ENCODE measurements at regions not wholly inside any gene's neighbourhood (a gene's known extent, or its start where the extent isn't known, plus 50 kb on each side); places are given as distances from the start of the nearest gene placed in this dataset.

- no peaks in the 10 kb centered on the region for H3K4me1 ChIP-seq (ENCODE audit: low read length)
- peaks cover 10% of the 10 kb centered on the region for H3K9me3 ChIP-seq (ENCODE audit: low read length)
- H3K27ac ChIP-seq (ENCODE audit: low read length), result no peak overlapping the region
- no peaks in the 10 kb centered on the region for H3K36me3 ChIP-seq (ENCODE audit: insufficient read depth, low read length)
- no peaks in the 10 kb centered on the region for H4K20me1 ChIP-seq (ENCODE audit: insufficient read depth, low read depth, low read length)
- H3K9ac ChIP-seq (ENCODE audit: low read length), result no peak overlapping the region
- H3K9me2 ChIP-seq (replicated peaks; ENCODE audit: insufficient read depth, low read length), result no peaks in the 10 kb centered on the region
- DNase-seq, result no peak
- no peak overlapping the region for H3K4me3 ChIP-seq (ENCODE audit: low read length)
- no peak overlapping the region for H3K4me2 ChIP-seq (ENCODE audit: low read depth, low read length, poor library complexity, severe bottlenecking)
- no peak overlapping the region for H2AFZ ChIP-seq (ENCODE audit: low read length)
- H3K27me3 ChIP-seq (ENCODE audit: low read length), result no peaks in the 10 kb centered on the region
- H3K79me2 ChIP-seq (ENCODE audit: low read length), result no peaks in the 10 kb centered on the region
Measured at GRCh38 chr9:80648336-80648735, 1041.0 kb downstream of the TLE1 start.

- Histone ChIP-seq H3K27ac (ENCODE audit: low read length) (no peak overlapping the region), H3K9me3 (ENCODE audit: low read length) (peaks cover 18% of the 10 kb centered on the region), H3K4me1 (ENCODE audit: low read length) (no peaks in the 10 kb centered on the region), H4K20me1 (ENCODE audit: insufficient read depth, low read depth, low read length) (no peaks in the 10 kb centered on the region), H3K79me2 (ENCODE audit: low read length) (no peaks in the 10 kb centered on the region), H3K9ac (ENCODE audit: low read length) (no peak overlapping the region), H2AFZ (ENCODE audit: low read length) (no peak overlapping the region), H3K9me2 (replicated peaks; ENCODE audit: insufficient read depth, low read length) (no peaks in the 10 kb centered on the region), H3K4me3 (ENCODE audit: low read length) (no peak overlapping the region), H3K27me3 (ENCODE audit: low read length) (no peaks in the 10 kb centered on the region), H3K36me3 (ENCODE audit: insufficient read depth, low read length) (no peaks in the 10 kb centered on the region), H3K4me2 (ENCODE audit: low read depth, low read length, poor library complexity, severe bottlenecking) (no peak overlapping the region)
- no peak for DNase-seq
Measured at GRCh38 chr9:80646211-80646610, 1043.1 kb downstream of the TLE1 start.

- H3K4me1 ChIP-seq (ENCODE audit: low read length), result no peaks in the 10 kb centered on the region
- no peaks in the 10 kb centered on the region for H3K27me3 ChIP-seq (ENCODE audit: low read length)
- no peaks in the 10 kb centered on the region for H3K9me2 ChIP-seq (replicated peaks; ENCODE audit: insufficient read depth, low read length)
- no peak overlapping the region for H3K4me2 ChIP-seq (ENCODE audit: low read depth, low read length, poor library complexity, severe bottlenecking)
- no peaks in the 10 kb centered on the region for H4K20me1 ChIP-seq (ENCODE audit: insufficient read depth, low read depth, low read length)
- no peaks in the 10 kb centered on the region for H3K79me2 ChIP-seq (ENCODE audit: low read length)
- H3K9me3 ChIP-seq (ENCODE audit: low read length), result peaks cover 14% of the 10 kb centered on the region; the same call in 1 of the 2 replicates
- no peak for DNase-seq
- no peaks in the 10 kb centered on the region for H3K36me3 ChIP-seq (ENCODE audit: insufficient read depth, low read length)
- no peak overlapping the region for H2AFZ ChIP-seq (ENCODE audit: low read length)
- no peak overlapping the region for H3K9ac ChIP-seq (ENCODE audit: low read length)
- H3K27ac ChIP-seq (ENCODE audit: low read length), result no peak overlapping the region
- no peak overlapping the region for H3K4me3 ChIP-seq (ENCODE audit: low read length)
Measured at GRCh38 chr9:80644044-80644443, 1045.3 kb downstream of the TLE1 start.

- Histone ChIP-seq H4K20me1 (ENCODE audit: insufficient read depth, low read depth, low read length) (no peaks in the 10 kb centered on the region), H3K9me3 (ENCODE audit: low read length) (peaks cover 31% of the 10 kb centered on the region), H3K36me3 (ENCODE audit: insufficient read depth, low read length) (no peaks in the 10 kb centered on the region), H3K9ac (ENCODE audit: low read length) (no peak overlapping the region), H2AFZ (ENCODE audit: low read length) (no peak overlapping the region), H3K4me1 (ENCODE audit: low read length) (no peaks in the 10 kb centered on the region), H3K9me2 (replicated peaks; ENCODE audit: insufficient read depth, low read length) (no peaks in the 10 kb centered on the region), H3K4me3 (ENCODE audit: low read length) (no peak overlapping the region), H3K27me3 (ENCODE audit: low read length) (no peaks in the 10 kb centered on the region), H3K4me2 (ENCODE audit: low read depth, low read length, poor library complexity, severe bottlenecking) (no peak overlapping the region), H3K79me2 (ENCODE audit: low read length) (no peaks in the 10 kb centered on the region), H3K27ac (ENCODE audit: low read length) (no peak overlapping the region)
- no peak for DNase-seq
Measured at GRCh38 chr9:80635065-80635464, 1054.3 kb downstream of the TLE1 start.

- no peak for DNase-seq
- Histone ChIP-seq H3K27me3 (ENCODE audit: low read length) (no peaks in the 10 kb centered on the region), H3K27ac (ENCODE audit: low read length) (no peak overlapping the region), H3K36me3 (ENCODE audit: insufficient read depth, low read length) (no peaks in the 10 kb centered on the region), H3K9me2 (replicated peaks; ENCODE audit: insufficient read depth, low read length) (no peaks in the 10 kb centered on the region), H3K9ac (ENCODE audit: low read length) (no peak overlapping the region), H3K4me3 (ENCODE audit: low read length) (no peak overlapping the region), H3K9me3 (ENCODE audit: low read length) (peaks cover 27% of the 10 kb centered on the region), H3K79me2 (ENCODE audit: low read length) (no peaks in the 10 kb centered on the region), H3K4me1 (ENCODE audit: low read length) (no peaks in the 10 kb centered on the region), H3K4me2 (ENCODE audit: low read depth, low read length, poor library complexity, severe bottlenecking) (no peak overlapping the region), H4K20me1 (ENCODE audit: insufficient read depth, low read depth, low read length) (no peaks in the 10 kb centered on the region), H2AFZ (ENCODE audit: low read length) (no peak overlapping the region)
Measured at GRCh38 chr9:80632041-80632440, 1057.3 kb downstream of the TLE1 start.

DNA sequence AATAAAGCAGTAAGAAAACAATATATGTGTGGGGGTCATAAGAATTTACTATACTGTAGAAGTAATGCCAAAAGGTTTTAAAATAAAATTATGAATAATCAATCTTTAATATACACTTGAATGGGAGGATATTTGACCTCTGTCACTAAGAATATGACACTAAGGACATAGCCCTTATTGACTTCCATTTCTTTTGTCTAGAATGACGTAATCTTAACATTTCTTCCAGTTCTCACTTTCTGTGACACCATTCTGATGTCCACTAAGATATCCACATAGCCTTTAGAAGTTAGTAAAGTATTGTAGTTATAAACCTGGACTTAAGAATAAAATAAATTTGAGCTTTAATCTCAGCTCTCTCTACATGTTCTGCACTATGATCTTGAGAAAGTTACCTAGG, 1050.7 kb downstream of the TLE4 start:
- H4K20me1 ChIP-seq (ENCODE audit: insufficient read depth, low read depth, low read length), result no peaks in the 10 kb centered on the region
- peaks cover 14% of the 10 kb centered on the region for H3K9me3 ChIP-seq (ENCODE audit: low read length)
- no peaks in the 10 kb centered on the region for H3K4me1 ChIP-seq (ENCODE audit: low read length)
- H3K27me3 ChIP-seq (ENCODE audit: low read length), result no peaks in the 10 kb centered on the region
- H3K36me3 ChIP-seq (ENCODE audit: insufficient read depth, low read length), result no peaks in the 10 kb centered on the region
- H3K27ac ChIP-seq (ENCODE audit: low read length), result no peak overlapping the region
- DNase-seq, result no peak
- no peaks in the 10 kb centered on the region for H3K9me2 ChIP-seq (replicated peaks; ENCODE audit: insufficient read depth, low read length)
- no peaks in the 10 kb centered on the region for H3K79me2 ChIP-seq (ENCODE audit: low read length)
- H3K9ac ChIP-seq (ENCODE audit: low read length), result no peak overlapping the region
- H3K4me3 ChIP-seq (ENCODE audit: low read length), result no peak overlapping the region
- H3K4me2 ChIP-seq (ENCODE audit: low read depth, low read length, poor library complexity, severe bottlenecking), result no peak overlapping the region
- no peak overlapping the region for H2AFZ ChIP-seq (ENCODE audit: low read length)

DNA sequence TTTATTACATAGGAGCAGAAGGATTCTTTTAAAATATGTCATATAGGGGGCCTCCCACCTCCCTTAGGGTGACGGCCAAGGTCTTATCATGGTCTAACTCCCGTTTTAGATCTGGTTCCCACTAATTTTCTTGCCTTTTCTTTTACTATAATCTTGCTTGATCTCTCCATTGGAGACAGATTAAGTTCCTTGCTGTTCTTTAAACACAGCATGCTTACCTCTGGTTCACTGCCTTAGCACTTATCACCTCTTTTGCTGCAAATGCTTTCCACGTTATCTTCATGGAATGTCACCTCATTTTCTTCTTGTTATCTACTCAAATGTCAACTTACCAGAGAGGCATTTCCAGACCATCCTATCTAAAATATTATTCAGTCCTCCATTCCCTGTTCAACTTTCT, 1047.6 kb downstream of the TLE4 start:
- no peak overlapping the region for H3K27ac ChIP-seq (ENCODE audit: low read length)
- no peak overlapping the region for H3K4me2 ChIP-seq (ENCODE audit: low read depth, low read length, poor library complexity, severe bottlenecking)
- no peaks in the 10 kb centered on the region for H3K4me1 ChIP-seq (ENCODE audit: low read length)
- DNase-seq, result no peak
- no peaks in the 10 kb centered on the region for H4K20me1 ChIP-seq (ENCODE audit: insufficient read depth, low read depth, low read length)
- H3K9me2 ChIP-seq (replicated peaks; ENCODE audit: insufficient read depth, low read length), result no peaks in the 10 kb centered on the region
- no peaks in the 10 kb centered on the region for H3K36me3 ChIP-seq (ENCODE audit: insufficient read depth, low read length)
- H2AFZ ChIP-seq (ENCODE audit: low read length), result no peak overlapping the region
- H3K9me3 ChIP-seq (ENCODE audit: low read length), result peaks cover 14% of the 10 kb centered on the region; the same call in 1 of the 2 replicates
- no peaks in the 10 kb centered on the region for H3K27me3 ChIP-seq (ENCODE audit: low read length)
- no peaks in the 10 kb centered on the region for H3K79me2 ChIP-seq (ENCODE audit: low read length)
- H3K4me3 ChIP-seq (ENCODE audit: low read length), result no peak overlapping the region
- no peak overlapping the region for H3K9ac ChIP-seq (ENCODE audit: low read length)

DNA sequence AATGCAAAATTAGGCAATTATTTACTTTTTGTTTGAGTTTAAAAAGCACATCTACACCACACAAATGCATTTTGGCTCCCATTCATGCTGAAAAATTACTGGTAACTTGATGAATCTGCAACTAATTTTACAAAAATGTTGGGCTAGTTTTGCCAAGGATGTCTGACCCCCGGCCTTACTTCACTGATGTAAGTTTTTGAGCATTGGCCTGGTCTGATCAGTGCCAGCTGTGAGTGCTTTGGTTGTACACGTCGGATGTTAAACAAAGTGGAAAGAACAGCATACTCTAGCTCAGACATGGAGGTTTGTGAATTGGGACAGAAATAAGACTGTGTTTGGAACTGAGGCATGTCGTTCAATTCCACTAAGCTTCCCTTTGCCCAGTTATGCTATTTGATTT, 1044.2 kb downstream of the TLE4 start:
- H3K79me2 ChIP-seq (ENCODE audit: low read length), result no peaks in the 10 kb centered on the region
- H3K9me2 ChIP-seq (replicated peaks; ENCODE audit: insufficient read depth, low read length), result no peaks in the 10 kb centered on the region
- H3K36me3 ChIP-seq (ENCODE audit: insufficient read depth, low read length), result no peaks in the 10 kb centered on the region
- no peaks in the 10 kb centered on the region for H3K4me1 ChIP-seq (ENCODE audit: low read length)
- no peak overlapping the region for H3K4me2 ChIP-seq (ENCODE audit: low read depth, low read length, poor library complexity, severe bottlenecking)
- H2AFZ ChIP-seq (ENCODE audit: low read length), result no peak overlapping the region
- no peak overlapping the region for H3K27ac ChIP-seq (ENCODE audit: low read length)
- DNase-seq, result no peak
- peaks cover 9% of the 10 kb centered on the region; the same call in 1 of the 2 replicates for H3K9me3 ChIP-seq (ENCODE audit: low read length)
- no peak overlapping the region for H3K4me3 ChIP-seq (ENCODE audit: low read length)
- no peak overlapping the region for H3K9ac ChIP-seq (ENCODE audit: low read length)
- H3K27me3 ChIP-seq (ENCODE audit: low read length), result no peaks in the 10 kb centered on the region
- no peaks in the 10 kb centered on the region for H4K20me1 ChIP-seq (ENCODE audit: insufficient read depth, low read depth, low read length)

DNA sequence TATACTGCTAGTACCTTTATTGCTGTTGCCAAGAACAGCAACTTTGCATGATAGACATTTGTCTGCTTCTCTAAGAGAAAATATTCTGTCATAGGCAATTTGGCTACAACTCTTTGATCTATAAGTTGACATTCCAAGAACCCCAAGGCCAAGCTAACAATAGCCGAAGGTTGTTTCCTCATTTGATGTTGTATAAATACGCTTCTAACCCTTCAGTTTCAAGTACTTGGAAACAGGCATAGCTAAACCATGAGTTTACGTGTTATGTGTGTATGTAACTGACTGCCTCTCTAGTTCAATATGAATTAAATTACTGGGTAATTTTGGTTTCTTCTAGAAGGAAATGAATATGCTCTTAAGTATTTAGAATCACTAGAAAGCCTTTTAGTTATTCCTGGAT, 1034.0 kb downstream of the TLE4 start:
- H3K4me1 ChIP-seq (ENCODE audit: low read length), result no peaks in the 10 kb centered on the region
- DNase-seq, result no peak
- no peaks in the 10 kb centered on the region for H4K20me1 ChIP-seq (ENCODE audit: insufficient read depth, low read depth, low read length)
- H2AFZ ChIP-seq (ENCODE audit: low read length), result no peak overlapping the region
- H3K79me2 ChIP-seq (ENCODE audit: low read length), result no peaks in the 10 kb centered on the region
- H3K9me2 ChIP-seq (replicated peaks; ENCODE audit: insufficient read depth, low read length), result no peaks in the 10 kb centered on the region
- H3K27ac ChIP-seq (ENCODE audit: low read length), result no peak overlapping the region
- no peaks in the 10 kb centered on the region for H3K36me3 ChIP-seq (ENCODE audit: insufficient read depth, low read length)
- no peaks in the 10 kb centered on the region for H3K27me3 ChIP-seq (ENCODE audit: low read length)
- H3K9ac ChIP-seq (ENCODE audit: low read length), result no peak overlapping the region
- H3K9me3 ChIP-seq (ENCODE audit: low read length), result peaks cover 17% of the 10 kb centered on the region
- no peak overlapping the region for H3K4me2 ChIP-seq (ENCODE audit: low read depth, low read length, poor library complexity, severe bottlenecking)
- no peak overlapping the region for H3K4me3 ChIP-seq (ENCODE audit: low read length)

All from Karpas-422 (cell line).